HG03280 (cell line): ENCODE measurements at regions not wholly inside any gene's neighbourhood (a gene's known extent, or its start where the extent isn't known, plus 50 kb on each side); places are given as distances from the start of the nearest gene placed in this dataset.

Experiments used
- ATAC-seq: cut with Tn5 transposase; IDR thresholded peaks from one replicate; pipeline ENCODE4 v1.9.1; 2021; ENCODE audit warnings: mild to moderate bottlenecking, moderate library complexity; ENCODE audit not compliant: unreplicated experiment

DNA sequence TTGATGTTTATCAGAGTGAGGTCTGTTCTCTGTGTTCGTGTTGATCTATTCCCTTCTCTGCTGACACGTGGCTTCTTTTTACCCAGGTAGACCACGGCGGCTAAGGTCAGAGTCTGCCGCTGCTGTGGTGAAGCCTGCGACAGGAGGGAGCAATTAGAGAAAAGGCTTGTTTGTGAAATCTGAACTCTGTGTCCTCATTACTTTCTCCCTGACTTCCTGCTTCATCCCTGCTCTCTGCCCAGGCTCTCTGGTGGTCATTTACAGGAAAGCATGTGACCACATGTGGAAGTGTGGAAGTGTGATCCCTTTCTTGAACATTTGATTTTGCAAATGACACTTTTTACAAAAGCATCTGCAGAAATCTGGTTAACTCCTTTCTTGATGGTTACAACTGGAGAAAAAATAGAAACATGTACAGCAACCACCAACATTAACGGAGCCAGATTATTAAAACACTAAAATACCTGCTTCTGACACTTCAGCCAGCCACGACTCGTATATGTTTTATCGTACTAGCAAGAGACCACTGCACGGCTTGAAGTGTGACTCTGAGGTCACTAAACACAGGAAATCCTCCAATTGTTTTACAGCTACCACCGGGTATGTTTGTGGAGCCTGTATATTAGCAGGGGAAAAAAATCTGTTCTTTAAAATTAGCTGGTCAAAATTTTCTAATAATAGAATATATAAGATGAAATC lies 388.6 kb upstream of the TMPO start:
- no peak for ATAC-seq

DNA sequence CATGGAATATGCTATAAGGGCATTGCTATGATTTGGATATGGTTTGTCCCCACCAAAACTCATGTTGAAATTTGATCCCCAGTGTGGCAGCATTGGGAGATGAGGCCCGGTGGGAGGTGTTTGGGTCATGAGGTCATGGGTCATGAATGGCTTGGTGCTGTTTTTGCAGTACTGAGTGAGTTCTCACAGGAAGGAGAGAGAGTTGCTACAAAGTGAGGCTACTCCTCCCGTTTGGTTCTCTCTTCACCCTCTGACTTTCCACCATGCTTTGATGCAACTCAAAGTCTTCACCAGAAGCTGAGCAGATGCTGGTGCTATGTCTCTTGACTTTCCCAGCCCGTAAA lies 388.1 kb upstream of the TMPO start:
- no peak for ATAC-seq

GRCh38 chr12:98127854-98128253 lies 387.5 kb upstream of the TMPO start:
- no peak for ATAC-seq

GRCh38 chr12:98136544-98136943 lies 378.8 kb upstream of the TMPO start:
- no peak for ATAC-seq

GRCh38 chr12:98137278-98137677 lies 378.1 kb upstream of the TMPO start:
- no peak for ATAC-seq

DNA sequence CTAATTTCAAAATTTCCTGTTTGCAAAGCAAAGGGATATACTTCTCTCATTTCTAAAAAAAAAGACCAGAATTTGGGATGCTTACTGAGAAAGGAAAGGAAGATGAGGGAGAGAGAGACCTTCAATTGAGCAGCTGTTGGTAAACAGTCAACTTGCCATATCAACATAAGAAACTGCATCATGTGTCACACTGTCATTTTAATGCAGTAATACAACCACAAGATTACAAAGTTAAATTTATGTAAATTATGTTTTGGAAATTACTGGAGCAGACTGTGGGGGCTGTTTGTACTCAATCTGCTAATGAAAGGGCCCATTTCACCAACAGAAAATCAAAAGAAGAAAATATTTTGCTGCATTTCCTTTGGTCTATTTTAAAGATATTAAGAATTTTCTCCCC lies 370.4 kb upstream of the TMPO start:
- ATAC-seq, result no peak

DNA sequence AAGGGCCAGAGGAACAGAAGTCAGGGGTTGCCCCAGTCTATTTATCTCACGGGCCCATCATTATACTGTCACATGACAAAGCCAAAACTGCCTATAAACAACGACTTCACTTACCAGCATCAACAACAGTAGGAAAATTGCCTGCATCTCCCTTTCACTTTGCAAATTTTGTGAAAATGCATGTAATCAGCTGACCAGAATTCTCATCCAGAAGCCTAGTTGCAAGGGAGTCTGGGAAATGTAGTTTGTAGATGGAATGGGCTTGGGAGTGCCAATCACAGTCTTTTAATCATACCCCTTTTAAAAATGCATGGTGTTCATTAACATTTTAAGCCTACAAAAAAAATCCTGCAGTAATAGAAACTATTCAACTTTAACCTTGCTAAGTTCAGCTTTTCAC lies 369.3 kb upstream of the TMPO start:
- no peak for ATAC-seq

DNA sequence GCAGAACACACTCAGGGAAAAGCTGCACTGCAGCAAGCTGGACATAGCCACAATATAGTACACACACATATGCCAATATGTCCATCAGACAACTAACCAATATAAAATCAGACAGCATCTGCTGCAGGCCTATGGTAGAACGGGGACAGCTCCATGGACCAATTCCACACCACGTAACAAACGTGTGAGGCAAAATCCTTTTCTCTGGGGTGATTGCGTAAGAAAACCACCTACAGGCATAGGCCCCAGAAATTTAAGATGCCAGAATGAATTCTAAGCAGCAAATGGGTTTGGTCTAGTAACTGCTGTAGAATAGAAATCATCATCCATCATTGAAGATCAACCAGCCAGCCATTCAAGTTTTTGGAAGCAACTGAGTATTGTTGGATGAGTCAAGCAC lies 368.9 kb upstream of the TMPO start:
- no peak for ATAC-seq

GRCh38 chr12:98149270-98149669 lies 366.1 kb upstream of the TMPO start:
- ATAC-seq, result no peak

GRCh38 chr12:98149691-98150210 lies 365.6 kb upstream of the TMPO start:
- ATAC-seq, result no peak

GRCh38 chr12:98151105-98151590 lies 364.2 kb upstream of the TMPO start:
- no peak for ATAC-seq

DNA sequence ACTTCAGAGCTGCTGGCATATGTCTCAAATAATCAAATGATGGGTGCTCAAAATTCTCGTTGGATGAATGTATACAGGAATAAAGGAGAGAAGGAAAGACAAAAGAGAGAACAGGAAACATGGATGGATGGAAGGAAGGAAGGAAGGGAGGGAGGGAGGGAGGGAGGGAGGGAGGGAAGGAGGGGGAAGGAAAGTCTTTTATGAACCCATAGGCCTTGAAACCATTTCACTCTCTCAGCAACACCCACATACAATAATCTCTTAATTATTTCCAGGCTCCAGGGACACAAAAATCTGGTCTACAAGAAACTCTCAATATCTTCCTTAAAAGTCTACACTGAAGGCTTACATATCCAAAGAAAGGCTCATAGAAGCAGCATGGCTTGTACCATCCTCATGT lies 363.4 kb upstream of the TMPO start:
- ATAC-seq, result no peak

DNA sequence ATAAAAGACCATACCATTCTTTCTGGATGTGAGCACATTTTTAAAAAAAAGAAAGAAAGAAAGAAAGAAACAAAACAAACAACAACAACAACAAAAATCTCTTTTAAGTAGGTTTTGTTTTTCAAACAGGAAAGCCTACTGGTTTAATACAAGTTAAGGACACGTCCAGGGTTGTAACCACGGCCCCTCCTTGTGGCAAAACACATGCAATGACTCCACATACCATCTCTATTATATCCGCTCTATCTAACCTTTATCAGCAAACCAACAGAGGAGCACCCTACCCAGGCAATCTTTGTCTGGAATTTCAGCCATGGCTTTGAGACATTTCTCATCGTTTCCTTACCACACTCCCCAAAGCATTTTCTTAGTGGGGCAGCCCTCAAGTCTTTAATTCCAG lies 360.5 kb upstream of the TMPO start:
- no peak for ATAC-seq

DNA sequence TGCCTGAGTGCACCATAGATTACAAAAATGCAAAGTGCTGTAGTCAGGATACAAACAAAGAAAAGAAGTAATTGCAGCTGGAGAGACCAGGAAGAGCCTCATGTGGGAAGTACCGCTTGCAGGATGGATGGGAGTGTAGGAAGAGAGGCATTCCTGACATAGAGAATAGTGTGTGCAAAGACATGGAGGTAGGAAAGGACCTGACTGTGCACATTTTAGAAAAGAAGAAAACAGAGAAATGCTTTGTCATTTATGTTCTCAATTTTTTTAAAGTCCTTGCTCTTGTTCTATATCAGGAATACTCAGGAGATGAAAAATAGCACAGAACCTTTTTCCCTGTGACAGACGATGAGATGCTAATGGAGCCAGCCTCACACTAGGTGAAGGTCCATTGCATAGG lies 358.7 kb upstream of the TMPO start:
- no peak for ATAC-seq

GRCh38 chr12:98162906-98163678 lies 352.3 kb upstream of the TMPO start:
- ATAC-seq, result no peak

- no peak for ATAC-seq
These were observed 343.1 kb upstream of the TMPO start for GRCh38 chr12:98172304-98172703.

DNA sequence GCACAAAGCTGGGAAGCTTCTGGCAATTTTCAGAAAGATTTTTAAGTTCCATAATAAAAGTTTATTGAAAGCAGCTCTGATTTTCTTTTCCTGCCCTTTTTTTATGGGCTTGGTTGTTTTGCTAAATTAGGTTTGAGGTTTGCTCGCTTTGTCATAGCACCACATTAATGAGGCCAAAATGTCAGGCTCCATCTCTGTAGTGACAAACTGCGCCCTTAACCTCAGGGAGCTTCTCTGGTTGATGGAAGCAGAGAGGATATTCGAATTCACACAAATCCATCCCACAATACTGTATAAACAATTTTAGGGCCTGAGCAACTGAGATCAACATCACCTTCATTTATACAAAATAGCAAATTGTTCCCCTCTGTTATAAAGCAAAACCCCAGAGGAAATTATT lies 342.6 kb upstream of the TMPO start:
- no peak for ATAC-seq

- ATAC-seq, result no peak
These were observed 341.5 kb upstream of the TMPO start for GRCh38 chr12:98173773-98174427.

DNA sequence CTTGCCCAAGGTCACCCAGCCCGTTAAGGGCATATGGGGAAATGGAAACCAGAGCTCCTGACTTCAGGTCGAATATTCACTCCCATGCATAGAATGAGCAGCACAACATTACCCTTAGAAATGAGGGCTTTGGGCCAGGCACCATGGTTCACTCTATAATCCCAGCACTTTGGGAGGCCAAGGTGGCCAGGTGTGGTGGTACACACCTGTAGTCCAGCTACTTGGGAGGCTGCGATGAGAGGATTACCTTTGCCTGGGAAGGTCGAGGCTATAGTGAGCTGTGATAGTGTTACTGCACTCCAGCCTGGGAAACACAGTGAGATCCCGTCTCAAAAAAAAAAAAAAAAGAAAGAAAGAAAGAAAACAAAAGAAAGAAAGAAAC lies 341.0 kb upstream of the TMPO start:
- ATAC-seq, result no peak

GRCh38 chr12:98178126-98178525 lies 337.3 kb upstream of the TMPO start:
- ATAC-seq, result no peak

- ATAC-seq, result no peak
These were observed 336.2 kb upstream of the TMPO start for GRCh38 chr12:98179151-98179550.

- no peak for ATAC-seq
These were observed 334.8 kb upstream of the TMPO start for GRCh38 chr12:98180603-98181002.
